ENCODE measurements at regions not wholly inside any gene's neighbourhood (a gene's known extent, or its start where the extent isn't known, plus 50 kb on each side); places are given as distances from the start of the nearest gene placed in this dataset.
"Not testable (repeated sequence)": the region's sequence is repeated elsewhere in the genome, so short reads cannot be mapped to it uniquely, and the experiment has no call there.

GRCh38 chr20:29318871-29319461, 1938.5 kb upstream of the DEFB115 start:
- no peak overlapping the region for H3K4me3 ChIP-seq (ENCODE audit: insufficient read depth, low read length, poor library complexity, severe bottlenecking)
- no peak overlapping the region for H3K4me2 ChIP-seq (ENCODE audit: low read depth, low read length, poor library complexity, severe bottlenecking)
- H3K9ac ChIP-seq (ENCODE audit: low read length) = no peak overlapping the region
- no peaks in the 10 kb centered on the region for H3F3A ChIP-seq (ENCODE audit: insufficient read depth)
- no peaks in the 10 kb centered on the region for H3K9me3 ChIP-seq (ENCODE audit: insufficient read depth, low read length)
- H3K27ac ChIP-seq (ENCODE audit: low read depth, low read length) = no peak overlapping the region
- H3K36me3 ChIP-seq (ENCODE audit: low read length) = no peaks in the 10 kb centered on the region
- TF ChIP-seq EZH2phosphoT487 (conservative IDR thresholded peaks at IDR 0.05; ENCODE audit: low read length) = no peak
- TF ChIP-seq, protein P1, sequence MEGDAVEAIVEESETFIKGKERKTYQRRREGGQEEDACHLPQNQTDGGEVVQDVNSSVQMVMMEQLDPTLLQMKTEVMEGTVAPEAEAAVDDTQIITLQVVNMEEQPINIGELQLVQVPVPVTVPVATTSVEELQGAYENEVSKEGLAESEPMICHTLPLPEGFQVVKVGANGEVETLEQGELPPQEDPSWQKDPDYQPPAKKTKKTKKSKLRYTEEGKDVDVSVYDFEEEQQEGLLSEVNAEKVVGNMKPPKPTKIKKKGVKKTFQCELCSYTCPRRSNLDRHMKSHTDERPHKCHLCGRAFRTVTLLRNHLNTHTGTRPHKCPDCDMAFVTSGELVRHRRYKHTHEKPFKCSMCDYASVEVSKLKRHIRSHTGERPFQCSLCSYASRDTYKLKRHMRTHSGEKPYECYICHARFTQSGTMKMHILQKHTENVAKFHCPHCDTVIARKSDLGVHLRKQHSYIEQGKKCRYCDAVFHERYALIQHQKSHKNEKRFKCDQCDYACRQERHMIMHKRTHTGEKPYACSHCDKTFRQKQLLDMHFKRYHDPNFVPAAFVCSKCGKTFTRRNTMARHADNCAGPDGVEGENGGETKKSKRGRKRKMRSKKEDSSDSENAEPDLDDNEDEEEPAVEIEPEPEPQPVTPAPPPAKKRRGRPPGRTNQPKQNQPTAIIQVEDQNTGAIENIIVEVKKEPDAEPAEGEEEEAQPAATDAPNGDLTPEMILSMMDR (IDR thresholded peaks at IDR 0.05; ENCODE audit: insufficient read depth, low read length, poor library complexity, severe bottlenecking) = no peak
- H3K9me2 ChIP-seq (replicated peaks; ENCODE audit: insufficient read depth, low read length) = no peaks in the 10 kb centered on the region
- H3K27me3 ChIP-seq (ENCODE audit: low read length) = no peaks in the 10 kb centered on the region
- H4K20me1 ChIP-seq (ENCODE audit: low read depth, low read length) = no peaks in the 10 kb centered on the region
- no peak overlapping the region for H2AFZ ChIP-seq (ENCODE audit: low read depth, low read length, severe bottlenecking)
- no peaks in the 10 kb centered on the region for H3K79me2 ChIP-seq (ENCODE audit: insufficient read depth, low read length)

GRCh38 chr20:29319725-29320124, 1937.7 kb upstream of the DEFB115 start:
- Histone ChIP-seq H4K20me1 (ENCODE audit: low read depth, low read length) (no peaks in the 10 kb centered on the region), H3K79me2 (ENCODE audit: insufficient read depth, low read length) (no peaks in the 10 kb centered on the region), H3F3A (ENCODE audit: insufficient read depth) (no peaks in the 10 kb centered on the region), H3K4me3 (ENCODE audit: insufficient read depth, low read length, poor library complexity, severe bottlenecking) (no peak overlapping the region), H2AFZ (ENCODE audit: low read depth, low read length, severe bottlenecking) (no peak overlapping the region), H3K9ac (ENCODE audit: low read length) (no peak overlapping the region), H3K27ac (ENCODE audit: low read depth, low read length) (no peak overlapping the region), H3K9me2 (replicated peaks; ENCODE audit: insufficient read depth, low read length) (no peaks in the 10 kb centered on the region), H3K9me3 (ENCODE audit: insufficient read depth, low read length) (no peaks in the 10 kb centered on the region), H3K36me3 (ENCODE audit: low read length) (no peaks in the 10 kb centered on the region), H3K4me2 (ENCODE audit: low read depth, low read length, poor library complexity, severe bottlenecking) (no peak overlapping the region), H3K27me3 (ENCODE audit: low read length) (no peaks in the 10 kb centered on the region)
- no peak for TF ChIP-seq EZH2phosphoT487 (conservative IDR thresholded peaks at IDR 0.05; ENCODE audit: low read length)
- TF ChIP-seq, protein P1 (IDR thresholded peaks at IDR 0.05; ENCODE audit: insufficient read depth, low read length, poor library complexity, severe bottlenecking) = no peak

DNA sequence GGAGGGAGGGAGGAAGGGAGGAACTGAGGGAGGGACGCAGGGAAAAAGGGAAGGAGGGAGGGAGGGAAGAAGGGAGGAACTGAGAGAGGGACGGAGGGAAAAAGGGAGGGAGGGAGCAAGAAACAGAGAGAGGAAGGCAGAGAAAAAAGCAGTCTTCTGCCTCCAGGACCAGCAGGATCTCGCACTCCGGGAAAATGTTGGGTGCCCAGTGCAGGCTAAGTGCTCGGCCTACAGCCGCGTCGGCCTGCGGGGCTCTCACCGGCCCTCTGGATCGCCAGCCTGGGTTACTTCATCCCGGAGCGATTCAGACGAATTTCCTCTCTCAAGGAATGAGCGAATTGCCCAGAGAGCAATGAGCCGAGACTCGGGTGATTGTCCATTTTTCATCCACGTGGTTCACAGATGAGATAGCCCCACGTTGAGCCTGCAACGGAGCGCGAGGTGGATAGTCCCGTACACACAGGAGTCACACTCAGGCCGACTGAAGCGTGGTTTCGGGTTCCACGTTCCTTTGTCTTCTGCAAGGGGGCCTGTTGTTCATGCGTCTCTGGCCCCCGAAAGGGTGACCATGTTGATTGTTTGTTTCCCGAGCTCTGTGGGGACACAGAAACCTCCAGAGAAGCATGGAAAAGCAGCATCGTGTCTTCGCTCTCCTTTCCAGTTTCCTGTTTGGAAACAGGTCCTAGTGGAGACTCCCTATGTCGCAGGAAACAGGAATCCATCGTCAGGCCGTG, 1937.1 kb upstream of the DEFB115 start:
- H3K4me3 ChIP-seq (ENCODE audit: insufficient read depth, low read length, poor library complexity, severe bottlenecking); H3K4me2 ChIP-seq (ENCODE audit: low read depth, low read length, poor library complexity, severe bottlenecking); H4K20me1 ChIP-seq (ENCODE audit: low read depth, low read length); H3K27ac ChIP-seq (ENCODE audit: low read depth, low read length); H3K9me2 ChIP-seq (replicated peaks; ENCODE audit: insufficient read depth, low read length); H2AFZ ChIP-seq (ENCODE audit: low read depth, low read length, severe bottlenecking); H3K36me3 ChIP-seq (ENCODE audit: low read length); H3K27me3 ChIP-seq (ENCODE audit: low read length); H3F3A ChIP-seq (ENCODE audit: insufficient read depth); H3K79me2 ChIP-seq (ENCODE audit: insufficient read depth, low read length); H3K9ac ChIP-seq (ENCODE audit: low read length); H3K9me3 ChIP-seq (ENCODE audit: insufficient read depth, low read length): not testable (repeated sequence)

DNA sequence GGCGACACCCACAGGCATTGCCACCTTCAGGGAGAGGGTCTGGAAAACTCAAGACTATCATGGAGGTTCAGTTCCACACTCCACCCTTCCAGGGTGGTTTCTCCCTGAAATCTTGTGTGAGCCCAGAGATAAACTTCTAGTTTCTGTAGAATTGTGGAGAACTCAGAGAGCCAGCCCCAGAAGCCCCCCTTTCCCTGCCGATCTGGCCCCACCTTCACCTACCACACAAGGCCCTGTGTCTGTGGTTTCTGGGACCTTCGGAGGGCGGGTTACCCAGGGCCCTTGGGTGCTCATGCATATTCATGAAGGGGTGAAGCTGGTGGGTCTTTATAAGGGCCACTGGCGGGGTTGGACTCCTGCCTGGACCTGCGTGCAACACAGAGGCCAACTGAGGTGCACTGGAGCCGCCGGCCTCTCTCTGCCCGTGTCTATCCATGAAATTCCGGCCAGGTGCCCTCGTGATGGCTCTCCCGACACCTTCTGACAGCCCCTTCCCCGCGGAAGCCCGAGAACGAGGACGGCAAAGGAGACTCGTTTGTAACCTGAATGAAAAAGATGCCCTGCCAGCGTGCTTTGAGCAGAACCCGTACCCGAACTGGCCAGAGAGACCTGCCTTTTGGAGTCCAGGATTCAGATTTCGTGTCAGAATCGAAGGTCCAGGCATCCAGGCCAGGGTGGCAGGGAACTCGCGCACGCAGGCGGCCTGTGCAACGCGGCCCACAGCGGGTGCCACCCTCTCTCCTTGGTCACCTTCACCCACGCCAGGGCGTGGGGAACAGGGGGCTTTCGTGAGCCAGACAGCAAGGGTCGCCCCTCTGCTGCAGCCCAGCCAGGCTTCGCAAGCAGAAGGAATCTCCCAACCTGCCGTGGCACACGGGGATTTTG, 1933.6 kb upstream of the DEFB115 start:
- H3K9me3 ChIP-seq (ENCODE audit: insufficient read depth, low read length); H3K9ac ChIP-seq (ENCODE audit: low read length); H3F3A ChIP-seq (ENCODE audit: insufficient read depth); H2AFZ ChIP-seq (ENCODE audit: low read depth, low read length, severe bottlenecking); H3K4me2 ChIP-seq (ENCODE audit: low read depth, low read length, poor library complexity, severe bottlenecking); H3K27ac ChIP-seq (ENCODE audit: low read depth, low read length); H3K27me3 ChIP-seq (ENCODE audit: low read length); H3K79me2 ChIP-seq (ENCODE audit: insufficient read depth, low read length); H3K4me3 ChIP-seq (ENCODE audit: insufficient read depth, low read length, poor library complexity, severe bottlenecking); H4K20me1 ChIP-seq (ENCODE audit: low read depth, low read length); H3K9me2 ChIP-seq (replicated peaks; ENCODE audit: insufficient read depth, low read length); H3K36me3 ChIP-seq (ENCODE audit: low read length): not testable (repeated sequence)

DNA sequence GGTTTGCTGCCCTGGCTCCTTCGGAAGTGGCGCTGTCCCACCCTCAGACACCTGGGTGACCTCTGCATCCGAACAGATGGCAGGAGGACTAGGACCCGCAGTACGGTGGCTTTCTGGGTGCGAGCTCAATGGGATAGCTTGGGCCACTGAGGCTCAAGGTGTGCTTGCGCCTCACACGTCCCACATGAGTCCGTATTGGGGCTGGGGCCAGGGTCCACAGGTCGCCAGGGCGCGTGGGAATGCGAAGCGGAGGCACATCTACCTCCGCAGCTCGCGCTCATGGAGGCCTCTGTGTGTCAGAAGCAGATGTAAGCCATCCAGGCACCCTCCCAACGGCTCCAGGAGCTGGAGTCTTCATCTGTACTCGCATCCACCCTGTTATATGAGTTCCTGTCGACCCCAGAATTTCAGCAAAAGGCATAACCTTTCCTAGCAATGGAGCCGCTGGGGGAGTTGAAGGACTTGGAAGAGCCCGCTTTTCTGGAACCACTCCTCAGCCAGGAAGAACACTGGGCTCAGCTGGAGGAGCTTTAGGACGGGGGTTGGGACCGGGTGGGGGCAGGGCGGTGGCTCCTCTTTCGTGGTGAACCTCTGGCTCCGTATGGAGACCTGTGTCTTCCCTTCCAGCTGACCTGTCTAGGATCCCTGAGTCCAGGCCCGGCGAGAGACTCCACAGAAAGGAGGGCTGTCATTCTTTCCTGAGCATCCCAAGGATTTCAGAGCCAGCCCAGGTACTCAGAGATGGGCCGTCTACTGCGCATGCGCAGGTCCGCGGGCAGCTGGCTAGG, 1932.8 kb upstream of the DEFB115 start:
- not testable (repeated sequence) for H4K20me1 ChIP-seq (ENCODE audit: low read depth, low read length); H3K4me2 ChIP-seq (ENCODE audit: low read depth, low read length, poor library complexity, severe bottlenecking); H3F3A ChIP-seq (ENCODE audit: insufficient read depth); H2AFZ ChIP-seq (ENCODE audit: low read depth, low read length, severe bottlenecking); H3K36me3 ChIP-seq (ENCODE audit: low read length); H3K9ac ChIP-seq (ENCODE audit: low read length); H3K27ac ChIP-seq (ENCODE audit: low read depth, low read length); H3K27me3 ChIP-seq (ENCODE audit: low read length); H3K9me2 ChIP-seq (replicated peaks; ENCODE audit: insufficient read depth, low read length); H3K9me3 ChIP-seq (ENCODE audit: insufficient read depth, low read length); H3K4me3 ChIP-seq (ENCODE audit: insufficient read depth, low read length, poor library complexity, severe bottlenecking); H3K79me2 ChIP-seq (ENCODE audit: insufficient read depth, low read length)
